H1 (cell line): ENCODE measurements at regions not wholly inside any gene's neighbourhood (a gene's known extent, or its start where the extent isn't known, plus 50 kb on each side); places are given as distances from the start of the nearest gene placed in this dataset.
A peak's percentile ranks its signal among the peaks of the same experiment; 100 is the strongest.

Experiments used
- CBX8 ChIP-seq: fragments of 300-800, 300-1000 bp; sonication (generic); IDR thresholded peaks from 2 replicates; pipeline ENCODE4 v1.7.1; 2016; ENCODE audit warnings: low read depth, low read length, borderline replicate concordance
- CEBPB ChIP-seq: IDR thresholded peaks from 2 replicates; pipeline ENCODE4 v1.6.1; 2012; ENCODE audit warnings: low read depth, low read length
- CHD7 ChIP-seq: fragments of 300-600 bp; sonication (generic); IDR thresholded peaks from 2 replicates; pipeline ENCODE4 v1.7.1; 2012; ENCODE audit warnings: low read length, moderate library complexity, mild to moderate bottlenecking, inconsistent platforms; ENCODE audit not compliant: insufficient replicate concordance
- CTCF ChIP-seq, 3 experiments: IDR thresholded peaks; 1 replicate in 2 of 3; 2 replicates in 1 of 3; pipeline versions ENCODE4 v1.5.1 to v1.6.1; 2011; ENCODE audit warnings: low read length in 3 of 3, mild to moderate bottlenecking in 3 of 3, inconsistent platforms in 2 of 3, low read depth in 1 of 3, moderate library complexity in 1 of 3; ENCODE audit not compliant: insufficient read depth in 1 of 3; ENCODE audit errors: control extremely low read depth in 1 of 3
- HDAC6 ChIP-seq: IDR thresholded peaks from one replicate; pipeline ENCODE4 v1.7.1; 2012; ENCODE audit warnings: low read depth, mild to moderate bottlenecking, inconsistent platforms, low read length, moderate library complexity
- POLR2AphosphoS5 ChIP-seq: IDR thresholded peaks from 2 replicates; pipeline ENCODE4 v1.6.1; 2011; ENCODE audit warnings: low read depth, low read length
- POU5F1 ChIP-seq: IDR thresholded peaks from 2 replicates; pipeline ENCODE4 v1.6.1; 2011; ENCODE audit warnings: low read depth, mild to moderate bottlenecking, low read length, moderate library complexity
- RNF2 ChIP-seq: fragments of 200-900, 300-1000 bp; sonication (generic); IDR thresholded peaks from 2 replicates; pipeline ENCODE4 v1.7.1; 2016; ENCODE audit warnings: borderline replicate concordance, low read depth, mild to moderate bottlenecking, antibody characterized with exemption, low read length; ENCODE audit not compliant: poor library complexity, severe bottlenecking; ENCODE audit errors: missing control alignments
- SP4 ChIP-seq: IDR thresholded peaks from 2 replicates; pipeline ENCODE4 v1.6.1; 2012; ENCODE audit warnings: low read length, inconsistent platforms
- TEAD4 ChIP-seq: IDR thresholded peaks from 2 replicates; pipeline ENCODE4 v1.6.1; 2012; ENCODE audit warnings: low read depth, low read length, inconsistent platforms, mixed read lengths

- TF ChIP-seq CHD7 (no peak), POU5F1 (peak; percentile 49; the same call in 1 of the 2 replicates), RNF2 (no peak), CEBPB (no peak), SP4 (no peak), HDAC6 (no peak), TEAD4 (no peak), CTCF (IDR thresholded peaks at IDR 0.05; ENCODE audit: control extremely low read depth in 1 of 3, insufficient read depth in 1 of 3, low read depth in 1 of 3, low read length in 3 of 3) (no peak), POLR2AphosphoS5 (peak; percentile 47; the same call in 1 of the 2 replicates), CBX8 (no peak)
These were observed 882.3 kb downstream of the DIAPH3 start (continued) for GRCh38 chr13:59281453-59281852.
